ENCODE measurements at regions not wholly inside any gene's neighbourhood (a gene's known extent, or its start where the extent isn't known, plus 50 kb on each side); places are given as distances from the start of the nearest gene placed in this dataset.
"Not testable (repeated sequence)": the region's sequence is repeated elsewhere in the genome, so short reads cannot be mapped to it uniquely, and the experiment has no call there.

DNA sequence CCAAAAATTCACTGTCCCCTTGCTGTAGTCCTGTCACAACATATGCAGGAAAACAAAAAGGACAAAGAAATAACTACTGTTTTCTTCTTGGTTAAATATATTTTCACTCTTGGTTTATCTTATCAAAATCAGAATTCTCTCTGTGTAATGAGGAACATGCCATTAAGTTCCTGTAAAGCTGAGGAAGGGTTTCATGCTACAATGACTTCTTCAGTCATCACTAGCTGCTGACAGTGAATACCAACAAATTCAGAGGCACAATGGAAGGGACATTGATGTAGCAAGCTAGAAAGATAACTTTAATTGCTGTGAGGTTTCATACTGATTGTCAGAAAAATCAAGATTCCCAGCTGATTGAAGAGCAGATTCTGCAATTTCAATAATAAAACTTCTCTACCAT, 782.9 kb upstream of the HTR2C start:
- Mint-ChIP-seq H3K4me3 (no peak overlapping the region), H3K27ac (no peak overlapping the region), H3K4me1 (no peaks in the 10 kb centered on the region), H3K27me3 (no peaks in the 10 kb centered on the region), H3K9me3 (no peaks in the 10 kb centered on the region), H3K36me3 (ENCODE audit: low read depth) (no peaks in the 10 kb centered on the region)
- DNase-seq, result no peak
- POLR2A ChIA-PET, result no interaction called here
- CTCF ChIA-PET, result interaction anchor here (0.6 kb wide), 1 partner anchor 286 kb away, joined by 4 read pairs; no protein-coding TSS in a partner anchor

DNA sequence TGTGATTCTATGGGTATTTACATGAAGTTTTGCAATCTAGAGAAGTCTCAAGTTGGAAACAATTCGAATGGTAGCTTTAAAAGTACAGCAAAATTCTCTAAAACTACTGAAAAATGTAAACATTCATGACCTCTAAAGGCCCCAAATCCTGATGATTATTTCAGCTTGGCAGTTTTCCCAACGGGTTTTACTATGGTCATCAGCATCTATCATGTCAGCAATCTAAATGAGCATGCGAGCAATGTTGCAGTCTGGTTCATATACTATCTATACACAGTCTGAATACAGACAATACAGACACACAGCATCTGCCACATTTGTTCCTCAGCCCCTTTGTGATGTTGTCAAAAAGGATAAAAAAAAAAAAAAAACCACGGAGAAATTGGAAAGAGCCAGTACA, 790.3 kb upstream of the HTR2C start:
- H3K36me3 Mint-ChIP-seq (ENCODE audit: low read depth), result no peaks in the 10 kb centered on the region
- H3K27ac Mint-ChIP-seq, result no peak overlapping the region
- H3K27me3 Mint-ChIP-seq, result no peaks in the 10 kb centered on the region
- H3K9me3 Mint-ChIP-seq, result no peaks in the 10 kb centered on the region
- H3K4me1 Mint-ChIP-seq, result no peaks in the 10 kb centered on the region
- H3K4me3 Mint-ChIP-seq, result no peak overlapping the region
- DNase-seq, result no peak
- CTCF ChIA-PET, result no interaction called here
- POLR2A ChIA-PET, result no interaction called here

DNA sequence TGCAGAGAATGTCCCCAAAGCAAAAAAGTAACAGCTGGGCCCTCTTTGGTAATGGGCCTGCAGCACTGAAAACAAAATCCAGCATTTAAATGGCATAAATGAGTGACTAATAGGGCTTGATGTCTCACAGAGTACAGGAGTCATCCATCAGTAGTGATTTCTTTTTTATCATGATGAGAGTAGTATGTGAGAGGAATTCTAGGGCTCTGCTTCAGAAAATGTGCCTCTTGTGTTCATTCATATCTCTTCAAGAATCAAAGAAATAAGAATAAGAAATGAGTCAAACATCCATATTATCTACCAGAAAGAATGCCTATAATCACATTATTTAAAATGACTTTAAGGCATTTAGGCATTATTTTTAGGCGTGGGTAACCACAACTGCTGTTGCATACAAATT, 792.9 kb upstream of the HTR2C start:
- ChIA-PET CTCF (no interaction called here), POLR2A (no interaction called here)
- Mint-ChIP-seq H3K4me3 (no peak overlapping the region), H3K4me1 (no peaks in the 10 kb centered on the region), H3K27me3 (no peaks in the 10 kb centered on the region), H3K36me3 (ENCODE audit: low read depth) (no peaks in the 10 kb centered on the region), H3K27ac (no peak overlapping the region), H3K9me3 (no peaks in the 10 kb centered on the region)
- DNase-seq, result no peak

DNA sequence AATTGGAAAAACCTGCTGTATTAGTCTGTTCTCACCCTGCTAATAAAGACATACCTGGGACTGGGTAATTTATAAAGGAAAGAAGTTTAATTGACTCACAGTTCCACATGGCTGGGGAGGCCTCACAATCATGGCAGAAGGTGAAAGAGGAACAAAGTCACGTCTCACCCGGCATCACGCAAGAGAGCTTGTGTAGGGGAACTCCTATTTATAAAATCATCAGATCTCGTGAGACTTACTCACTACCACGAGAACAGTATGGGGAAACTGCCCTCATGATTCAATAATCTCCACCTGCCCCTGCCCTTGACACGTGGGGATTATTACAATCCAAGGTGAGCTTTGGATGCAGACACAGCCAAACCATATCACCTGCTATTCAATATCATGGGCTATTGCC, 799.1 kb upstream of the HTR2C start:
- CTCF ChIA-PET; H3K36me3 Mint-ChIP-seq (ENCODE audit: low read depth); DNase-seq; H3K9me3 Mint-ChIP-seq; H3K4me3 Mint-ChIP-seq; H3K27me3 Mint-ChIP-seq; H3K4me1 Mint-ChIP-seq; H3K27ac Mint-ChIP-seq; POLR2A ChIA-PET: not testable (repeated sequence)

DNA sequence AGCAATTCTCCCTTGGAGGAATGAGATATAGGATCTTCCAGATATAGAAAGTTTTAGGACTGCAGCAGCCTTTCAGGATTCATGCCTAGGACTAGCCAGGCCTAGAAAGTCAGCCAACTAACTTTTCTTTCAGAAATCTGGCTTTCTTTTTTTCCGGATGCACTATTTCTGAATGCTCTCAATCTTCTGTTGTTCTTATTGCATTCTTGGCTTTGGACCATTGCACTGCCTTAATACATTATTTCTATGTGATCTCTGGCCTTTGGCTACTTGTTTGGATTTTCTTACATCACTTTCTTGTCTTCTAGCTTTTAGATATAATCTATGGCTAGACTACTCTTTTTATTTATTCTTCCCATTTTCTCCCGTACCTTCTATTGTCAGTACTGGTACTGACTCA, 813.1 kb upstream of the HTR2C start:
- Mint-ChIP-seq H3K4me3 (no peak overlapping the region), H3K36me3 (ENCODE audit: low read depth) (no peaks in the 10 kb centered on the region), H3K4me1 (no peaks in the 10 kb centered on the region), H3K27ac (no peak overlapping the region), H3K27me3 (no peaks in the 10 kb centered on the region), H3K9me3 (no peaks in the 10 kb centered on the region)
- ChIA-PET POLR2A (no interaction called here), CTCF (no interaction called here)
- DNase-seq, result no peak

DNA sequence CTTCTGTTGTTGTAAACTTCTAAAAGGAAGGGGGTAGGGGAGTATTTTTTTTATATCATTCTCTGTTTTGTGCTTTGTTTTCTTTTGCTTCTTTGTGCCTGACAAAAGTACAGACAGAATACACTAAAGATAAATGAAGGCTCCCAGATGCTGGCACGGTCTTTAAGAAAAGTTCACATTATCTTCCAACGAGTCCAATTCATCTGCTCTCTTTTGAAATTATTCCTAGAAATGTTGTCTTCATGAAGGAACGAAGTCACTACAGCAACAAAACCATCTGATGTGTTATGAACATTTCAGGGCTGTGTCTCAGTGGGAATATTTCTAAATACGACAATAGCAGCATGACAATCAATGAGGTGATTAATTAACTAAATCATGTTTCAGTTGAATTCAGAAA, 813.8 kb upstream of the HTR2C start:
- POLR2A ChIA-PET, result no interaction called here
- Mint-ChIP-seq H3K4me3 (no peak overlapping the region), H3K27ac (no peak overlapping the region), H3K9me3 (no peaks in the 10 kb centered on the region), H3K4me1 (no peaks in the 10 kb centered on the region), H3K27me3 (no peaks in the 10 kb centered on the region), H3K36me3 (ENCODE audit: low read depth) (no peaks in the 10 kb centered on the region)
- CTCF ChIA-PET, result no interaction called here
- no peak for DNase-seq

DNA sequence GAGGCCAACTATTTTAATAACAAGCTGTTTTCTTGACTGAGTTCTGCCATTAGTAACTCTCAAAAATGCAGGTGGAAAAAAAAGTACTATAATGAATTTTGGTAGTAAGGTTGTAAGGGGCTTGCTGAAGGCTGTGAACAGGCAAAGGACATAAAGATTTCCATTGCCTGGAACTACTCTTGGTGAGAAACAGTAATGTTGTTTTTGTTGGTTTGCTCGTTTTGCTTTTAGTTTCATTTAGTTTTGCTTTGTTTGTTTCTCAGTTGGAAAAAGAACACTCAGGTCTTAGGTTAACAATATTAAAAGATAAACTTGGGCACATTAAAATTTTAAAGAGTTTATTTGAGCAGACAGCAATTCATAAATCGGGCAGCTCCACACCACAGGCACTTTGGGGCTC, 824.5 kb upstream of the HTR2C start:
- Mint-ChIP-seq H3K27me3 (no peaks in the 10 kb centered on the region), H3K4me1 (no peaks in the 10 kb centered on the region), H3K9me3 (no peaks in the 10 kb centered on the region), H3K36me3 (ENCODE audit: low read depth) (no peaks in the 10 kb centered on the region), H3K27ac (no peak overlapping the region), H3K4me3 (no peak overlapping the region)
- ChIA-PET CTCF (no interaction called here), POLR2A (no interaction called here)
- no peak for DNase-seq

DNA sequence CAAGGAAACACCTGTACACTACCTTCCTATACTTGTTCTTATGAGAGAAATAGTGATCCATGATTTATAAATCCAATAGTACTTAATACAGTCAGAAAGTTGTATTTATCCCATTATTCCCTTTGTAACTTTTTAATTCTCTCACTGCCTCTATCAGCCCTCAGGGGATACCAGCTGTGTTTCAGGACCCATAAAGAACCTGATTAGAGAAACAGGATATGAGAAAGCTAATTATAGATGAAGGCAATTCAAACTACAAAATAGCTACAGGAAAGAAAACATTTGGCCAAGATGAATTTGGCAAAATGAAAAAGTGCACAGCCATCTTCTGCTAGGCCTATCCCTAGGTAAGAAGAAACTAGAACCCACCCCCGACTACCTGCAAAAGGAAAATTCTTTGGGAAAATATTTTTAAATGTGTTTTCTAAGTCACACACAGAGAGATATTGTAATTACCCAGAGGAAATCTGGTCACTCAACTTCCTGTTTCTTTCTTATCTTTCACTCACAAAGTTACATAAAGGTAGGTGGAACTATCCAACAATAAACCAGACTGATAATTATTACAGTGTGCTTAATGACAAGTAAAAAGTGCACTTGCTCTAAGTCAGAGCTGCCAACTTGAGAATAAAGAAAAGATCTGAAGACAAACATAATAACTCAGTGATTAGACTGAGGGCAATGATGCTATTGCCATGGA, 836.5 kb upstream of the HTR2C start:
- ChIA-PET POLR2A (no interaction called here), CTCF (no interaction called here)
- Mint-ChIP-seq H3K9me3 (peaks cover 3% of the 10 kb centered on the region), H3K36me3 (ENCODE audit: low read depth) (no peaks in the 10 kb centered on the region), H3K27ac (no peak overlapping the region), H3K27me3 (no peaks in the 10 kb centered on the region), H3K4me1 (no peaks in the 10 kb centered on the region), H3K4me3 (no peak overlapping the region)
- no peak for DNase-seq

DNA sequence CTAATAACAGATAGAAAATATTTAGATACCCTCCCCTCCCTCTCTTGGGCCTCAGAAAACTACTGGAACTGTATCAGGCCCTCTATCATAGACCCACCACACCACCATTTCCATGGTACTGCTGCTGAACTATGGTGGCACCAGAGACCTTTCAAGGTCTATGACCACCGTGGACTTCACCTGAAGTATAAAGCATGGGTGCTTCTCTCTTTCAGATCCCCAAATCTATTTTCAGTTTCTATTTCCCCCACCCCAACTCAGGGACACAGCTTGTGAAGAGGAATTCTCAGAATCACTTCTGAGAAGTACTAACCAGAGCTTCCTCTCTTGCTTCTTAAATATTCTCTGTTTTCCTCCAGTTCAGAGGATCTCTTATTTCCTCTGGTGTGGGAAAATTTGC, 840.8 kb upstream of the HTR2C start:
- no peaks in the 10 kb centered on the region for H3K4me1 Mint-ChIP-seq
- no peaks in the 10 kb centered on the region for H3K9me3 Mint-ChIP-seq
- H3K27ac Mint-ChIP-seq, result no peak overlapping the region
- no peaks in the 10 kb centered on the region for H3K27me3 Mint-ChIP-seq
- no peak overlapping the region for H3K4me3 Mint-ChIP-seq
- H3K36me3 Mint-ChIP-seq (ENCODE audit: low read depth), result no peaks in the 10 kb centered on the region
- ChIA-PET POLR2A (no interaction called here), CTCF (no interaction called here)
- no peak for DNase-seq

DNA sequence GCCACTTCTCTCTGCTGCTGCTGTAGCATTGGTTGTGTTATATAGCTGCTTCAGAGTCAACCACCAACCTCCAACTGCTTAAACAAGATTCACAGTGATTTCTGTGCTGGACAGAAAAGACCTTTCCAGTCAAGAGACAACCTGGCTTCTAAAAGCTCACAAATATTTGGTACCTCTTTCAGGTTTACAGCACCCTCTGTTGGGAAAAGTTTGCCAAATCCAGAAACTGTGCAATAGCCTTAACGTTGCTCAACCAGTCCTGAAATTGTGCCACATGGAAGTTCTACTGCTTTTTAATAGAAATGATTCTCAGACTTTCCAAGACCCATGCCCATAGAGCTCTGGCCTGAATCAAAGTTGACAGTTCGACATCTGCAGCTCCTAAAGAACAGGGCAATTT, 842.1 kb upstream of the HTR2C start:
- Mint-ChIP-seq H3K4me1 (no peaks in the 10 kb centered on the region), H3K9me3 (no peaks in the 10 kb centered on the region), H3K27ac (no peak overlapping the region), H3K36me3 (ENCODE audit: low read depth) (no peaks in the 10 kb centered on the region), H3K27me3 (no peaks in the 10 kb centered on the region), H3K4me3 (no peak overlapping the region)
- DNase-seq, result no peak
- CTCF ChIA-PET, result no interaction called here
- POLR2A ChIA-PET, result no interaction called here

DNA sequence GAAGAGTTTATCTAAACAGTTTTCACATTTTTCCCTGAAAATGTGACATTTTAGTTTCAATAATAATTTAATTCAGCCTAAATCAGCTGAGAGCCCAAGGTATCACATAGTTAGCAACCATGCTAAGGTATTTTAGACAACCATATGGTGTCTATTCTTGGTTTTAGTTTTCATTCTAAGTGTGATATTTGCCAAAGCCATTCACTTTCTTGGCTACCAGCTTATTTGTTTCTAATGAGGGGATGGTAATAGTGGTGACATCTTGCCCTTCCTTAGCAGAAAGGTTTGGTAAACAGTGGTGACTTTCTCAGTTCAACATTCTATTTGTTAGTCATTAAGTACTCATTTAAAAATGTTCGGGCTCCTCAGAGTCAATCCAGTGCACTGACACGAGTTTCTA, 854.9 kb upstream of the HTR2C start:
- DNase-seq, result no peak
- ChIA-PET POLR2A (no interaction called here), CTCF (no interaction called here)
- no peak overlapping the region for H3K27ac Mint-ChIP-seq
- no peaks in the 10 kb centered on the region for H3K4me1 Mint-ChIP-seq
- no peaks in the 10 kb centered on the region for H3K27me3 Mint-ChIP-seq
- H3K4me3 Mint-ChIP-seq, result no peak overlapping the region
- H3K36me3 Mint-ChIP-seq (ENCODE audit: low read depth), result no peaks in the 10 kb centered on the region
- no peaks in the 10 kb centered on the region for H3K9me3 Mint-ChIP-seq

DNA sequence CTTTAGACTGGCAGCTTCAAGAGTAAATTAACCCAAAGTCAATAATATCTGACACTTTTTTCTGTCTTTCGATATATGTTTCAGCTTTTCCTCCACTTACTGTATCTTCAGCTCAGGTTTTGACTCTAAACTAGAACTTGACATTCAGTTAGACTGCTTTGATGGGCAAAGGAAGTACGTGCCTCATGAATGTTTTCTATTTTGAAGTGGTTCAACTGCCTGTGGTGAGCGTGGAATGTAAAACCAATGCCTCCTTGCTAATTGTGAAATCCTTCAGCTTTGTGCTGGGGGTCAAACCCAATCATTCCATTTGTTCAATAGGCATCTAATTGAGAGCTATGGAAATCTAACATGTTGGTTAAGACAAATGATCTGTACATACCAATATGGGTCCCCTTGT, 857.0 kb upstream of the HTR2C start:
- Mint-ChIP-seq H3K9me3 (no peaks in the 10 kb centered on the region), H3K27me3 (no peaks in the 10 kb centered on the region), H3K36me3 (ENCODE audit: low read depth) (no peaks in the 10 kb centered on the region), H3K27ac (no peak overlapping the region), H3K4me3 (no peak overlapping the region), H3K4me1 (no peaks in the 10 kb centered on the region)
- ChIA-PET CTCF (no interaction called here), POLR2A (no interaction called here)
- no peak for DNase-seq

DNA sequence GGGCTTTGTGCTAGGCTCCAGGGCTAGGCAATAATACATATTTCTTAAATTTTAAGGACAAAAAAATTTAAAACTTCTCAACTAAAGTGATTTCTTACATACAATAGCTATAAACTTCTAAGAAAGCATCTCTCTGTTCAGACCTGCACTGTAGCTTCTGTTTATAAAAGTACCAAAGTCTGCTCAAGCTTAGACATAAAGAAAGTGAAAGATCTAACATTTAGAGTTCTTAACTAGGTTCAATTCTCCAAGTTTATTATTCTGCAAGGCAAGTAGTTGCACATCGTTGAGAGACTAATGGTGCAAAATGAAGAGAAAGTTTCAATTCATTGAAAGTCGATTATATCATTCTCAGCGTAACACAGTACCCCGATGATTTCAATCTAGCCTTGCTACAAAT, 857.4 kb upstream of the HTR2C start:
- Mint-ChIP-seq H3K4me3 (no peak overlapping the region), H3K36me3 (ENCODE audit: low read depth) (no peaks in the 10 kb centered on the region), H3K27ac (no peak overlapping the region), H3K4me1 (no peaks in the 10 kb centered on the region), H3K27me3 (no peaks in the 10 kb centered on the region), H3K9me3 (no peaks in the 10 kb centered on the region)
- ChIA-PET POLR2A (no interaction called here), CTCF (no interaction called here)
- no peak for DNase-seq

DNA sequence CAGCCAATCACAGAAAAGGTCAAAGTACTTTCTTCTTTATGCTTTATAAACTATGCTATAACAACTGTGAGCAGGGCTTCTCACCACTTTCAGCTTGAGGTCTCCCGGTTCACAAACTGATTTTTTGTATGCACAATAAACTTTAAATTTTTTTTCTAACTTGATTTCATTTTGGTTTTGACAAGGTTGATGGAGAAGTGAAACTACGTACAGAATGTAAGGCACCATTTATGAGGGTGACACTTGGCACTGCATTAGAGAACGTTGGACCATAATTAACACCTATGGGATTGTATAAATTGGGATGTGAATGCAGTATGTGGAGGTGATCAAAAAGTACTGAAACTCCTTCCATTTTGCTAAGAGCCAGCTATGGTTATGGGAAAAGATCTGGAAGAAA, 857.9 kb upstream of the HTR2C start:
- Mint-ChIP-seq H3K27ac (no peak overlapping the region), H3K36me3 (ENCODE audit: low read depth) (no peaks in the 10 kb centered on the region), H3K27me3 (no peaks in the 10 kb centered on the region), H3K4me1 (no peaks in the 10 kb centered on the region), H3K9me3 (no peaks in the 10 kb centered on the region), H3K4me3 (no peak overlapping the region)
- DNase-seq, result no peak
- POLR2A ChIA-PET, result no interaction called here
- CTCF ChIA-PET, result no interaction called here

DNA sequence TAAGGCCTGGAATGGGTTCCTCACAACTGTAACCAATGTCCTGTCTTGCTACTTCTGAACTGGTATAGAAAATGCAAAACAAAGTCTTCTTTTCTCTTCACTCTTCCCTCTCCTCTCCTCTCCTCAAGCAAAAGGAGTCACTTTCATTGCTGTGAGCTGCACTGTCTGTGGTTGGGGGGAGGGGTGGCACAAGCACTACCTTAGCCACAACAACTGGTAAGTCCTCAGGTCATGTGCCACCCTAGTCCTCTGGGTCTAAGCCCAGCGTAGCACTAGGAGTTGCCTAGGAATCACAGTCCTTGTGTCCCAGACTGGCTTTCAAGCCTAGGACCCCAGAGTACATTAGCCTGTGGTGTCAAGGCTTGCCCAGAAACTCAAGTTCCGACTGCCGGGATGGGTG, 859.3 kb upstream of the AMOT start:
- Mint-ChIP-seq H3K4me3 (no peak overlapping the region), H3K27me3 (no peaks in the 10 kb centered on the region), H3K9me3 (peaks cover 6% of the 10 kb centered on the region), H3K36me3 (ENCODE audit: low read depth) (no peaks in the 10 kb centered on the region), H3K4me1 (no peaks in the 10 kb centered on the region), H3K27ac (no peak overlapping the region)
- DNase-seq, result no peak
- CTCF ChIA-PET, result no interaction called here
- POLR2A ChIA-PET, result no interaction called here
